HEK293 (cell line): ENCODE measurements at regions not wholly inside any gene's neighbourhood (a gene's known extent, or its start where the extent isn't known, plus 50 kb on each side); places are given as distances from the start of the nearest gene placed in this dataset.

Experiments
- CTCF ChIA-PET: fragments of 350-600 bp; formaldehyde crosslinking; extraction: SDS; loops from one replicate; lab custom pipeline; 2021; ENCODE audit warnings: antibody characterized with exemption; lab: Yijun Ruan, JAX
- POLR2A ChIA-PET: fragments of 300-600 bp; formaldehyde crosslinking; extraction: SDS; loops from one replicate; lab custom pipeline; 2020; ENCODE audit warnings: antibody characterized with exemption, inconsistent platforms; lab: Yijun Ruan, JAX
- H3K27ac ChIP-seq: fragments of 200-500 bp; sonication (Bioruptor generic); 2 replicates; pipeline ENCODE4 v1.5.1; 2014; ENCODE audit warnings: low read depth, low read length, control low read depth, inconsistent platforms; ENCODE audit errors: extremely low read depth
- H3K36me3 ChIP-seq, 2 experiments: fragments of 200-500 bp in 1 of 2; sonication (Bioruptor generic) in 1 of 2; 1 replicate in 1 of 2; 2 replicates in 1 of 2; pipeline ENCODE4 v1.5.1; 2014 to 2017; ENCODE audit warnings: inconsistent platforms in 2 of 2, low read length in 2 of 2; ENCODE audit not compliant: control insufficient read depth in 2 of 2, insufficient read depth in 1 of 2
- H3K4me1 ChIP-seq: fragments of 200-500 bp; sonication (Bioruptor generic); 2 replicates; pipeline ENCODE4 v1.5.1; 2014; ENCODE audit warnings: mild to moderate bottlenecking, low read length, inconsistent platforms; ENCODE audit not compliant: control insufficient read depth, insufficient read depth
- H3K4me3 ChIP-seq: 2 replicates; pipeline ENCODE4 v1.5.1; 2011; ENCODE audit warnings: low read depth, mild to moderate bottlenecking, control low read depth, low read length, moderate library complexity
- H3K9me3 ChIP-seq: fragments of 200-500 bp; sonication (Bioruptor generic); 2 replicates; pipeline ENCODE4 v1.5.1; 2014; ENCODE audit warnings: low read depth, low read length, inconsistent platforms; ENCODE audit not compliant: control insufficient read depth, insufficient read depth
- GFI1B ChIP-seq: fragments of 450-650 bp; formaldehyde crosslinking; IDR thresholded peaks from 2 replicates; pipeline ENCODE4 v1.5.1; 2016; ENCODE audit warnings: missing biosample characterization, missing genetic modification characterization
- GLI4 ChIP-seq: fragments of 450-650 bp; formaldehyde crosslinking; IDR thresholded peaks from 2 replicates; pipeline ENCODE4 v1.5.1; 2016; ENCODE audit warnings: missing biosample characterization, missing genetic modification characterization
- HOXC10 ChIP-seq: sonication (generic); formaldehyde crosslinking; IDR thresholded peaks from 2 replicates; pipeline ENCODE4 v1.8.1; 2023; ENCODE audit warnings: mild to moderate bottlenecking, missing genetic modification reagents
- KLF10 ChIP-seq: fragments of 450-650 bp; IDR thresholded peaks from 2 replicates; pipeline ENCODE4 v1.5.1; 2018; ENCODE audit warnings: missing biosample characterization, mild to moderate bottlenecking, missing genetic modification characterization
- PBX3 ChIP-seq: sonication (generic); formaldehyde crosslinking; IDR thresholded peaks from 2 replicates; pipeline ENCODE4 v1.8.1; 2022; ENCODE audit warnings: mild to moderate bottlenecking, moderate library complexity, missing genetic modification reagents
- SALL2 ChIP-seq: fragments of 450-650 bp; formaldehyde crosslinking; IDR thresholded peaks from 2 replicates; pipeline ENCODE4 v1.5.0; 2017; ENCODE audit warnings: missing biosample characterization, mild to moderate bottlenecking, missing genetic modification characterization, borderline replicate concordance
- SCRT2 ChIP-seq: fragments of 450-650 bp; formaldehyde crosslinking; IDR thresholded peaks from 2 replicates; pipeline ENCODE4 v1.5.1; 2016; ENCODE audit warnings: missing biosample characterization, missing genetic modification characterization
- TRIM28 ChIP-seq: IDR thresholded peaks from 2 replicates; pipeline ENCODE4 v1.6.1; 2011; ENCODE audit warnings: low read length, control low read depth, borderline replicate concordance
- ZFP3 ChIP-seq: fragments of 450-650 bp; formaldehyde crosslinking; IDR thresholded peaks from 2 replicates; pipeline ENCODE4 v1.5.1; 2016; ENCODE audit warnings: low read depth, missing biosample characterization, missing genetic modification characterization
- ZFP69B ChIP-seq: fragments of 450-650 bp; formaldehyde crosslinking; IDR thresholded peaks from 2 replicates; pipeline ENCODE4 v1.5.1; 2016; ENCODE audit warnings: missing biosample characterization, missing genetic modification characterization
- ZIC2 ChIP-seq: fragments of 450-650 bp; formaldehyde crosslinking; IDR thresholded peaks from 2 replicates; pipeline ENCODE4 v1.5.1; 2016; ENCODE audit warnings: missing biosample characterization, missing genetic modification characterization
- ZNF133 ChIP-seq: fragments of 450-650 bp; formaldehyde crosslinking; IDR thresholded peaks from 2 replicates; pipeline ENCODE4 v1.5.1; 2016; ENCODE audit warnings: missing biosample characterization, missing genetic modification characterization
- ZNF26 ChIP-seq: fragments of 450-650 bp; formaldehyde crosslinking; IDR thresholded peaks from 2 replicates; pipeline ENCODE4 v1.5.1; 2016; ENCODE audit warnings: missing biosample characterization, missing genetic modification characterization
- ZNF292 ChIP-seq: fragments of 450-650 bp; formaldehyde crosslinking; IDR thresholded peaks from 2 replicates; pipeline ENCODE4 v1.5.1; 2016; ENCODE audit warnings: low read depth, missing biosample characterization, missing genetic modification characterization, borderline replicate concordance
- ZNF433 ChIP-seq: fragments of 450-650 bp; formaldehyde crosslinking; IDR thresholded peaks from 2 replicates; pipeline ENCODE4 v1.5.1; 2016; ENCODE audit warnings: missing biosample characterization, missing genetic modification characterization, low read depth
- ZNF48 ChIP-seq: fragments of 450-650 bp; formaldehyde crosslinking; IDR thresholded peaks from 2 replicates; pipeline ENCODE4 v1.5.1; 2016; ENCODE audit warnings: missing biosample characterization, missing genetic modification characterization
- ZNF521 ChIP-seq: fragments of 450-650 bp; formaldehyde crosslinking; IDR thresholded peaks from 2 replicates; pipeline ENCODE4 v1.5.1; 2017; ENCODE audit warnings: missing biosample characterization, mild to moderate bottlenecking, missing genetic modification characterization
- ZNF544 ChIP-seq: fragments of 450-650 bp; formaldehyde crosslinking; IDR thresholded peaks from 2 replicates; pipeline ENCODE4 v1.5.0; 2017; ENCODE audit warnings: missing biosample characterization, missing genetic modification characterization
- ZNF624 ChIP-seq: fragments of 450-650 bp; formaldehyde crosslinking; IDR thresholded peaks from 2 replicates; pipeline ENCODE4 v1.5.1; 2017; ENCODE audit warnings: missing biosample characterization, missing genetic modification characterization
- ZNF660 ChIP-seq: fragments of 450-650 bp; IDR thresholded peaks from 2 replicates; pipeline ENCODE4 v1.5.1; 2018; ENCODE audit warnings: missing biosample characterization, mild to moderate bottlenecking, missing genetic modification characterization
- ZNF747 ChIP-seq: fragments of 450-650 bp; formaldehyde crosslinking; IDR thresholded peaks from 2 replicates; pipeline ENCODE4 v1.5.1; 2016; ENCODE audit warnings: missing biosample characterization, missing genetic modification characterization
- ZNF776 ChIP-seq: fragments of 450-650 bp; formaldehyde crosslinking; IDR thresholded peaks from 2 replicates; pipeline ENCODE4 v1.5.0; 2017; ENCODE audit warnings: missing biosample characterization, missing genetic modification characterization, borderline replicate concordance
- ZNF791 ChIP-seq: fragments of 450-650 bp; formaldehyde crosslinking; IDR thresholded peaks from 2 replicates; pipeline ENCODE4 v1.5.1; 2016; ENCODE audit warnings: missing biosample characterization, missing genetic modification characterization
- ZNF843 ChIP-seq: fragments of 450-650 bp; formaldehyde crosslinking; IDR thresholded peaks from 2 replicates; pipeline ENCODE4 v1.5.1; 2016; ENCODE audit warnings: missing biosample characterization, missing genetic modification characterization
- ZSCAN5A ChIP-seq: fragments of 450-650 bp; formaldehyde crosslinking; IDR thresholded peaks from 2 replicates; pipeline ENCODE4 v1.5.1; 2016; ENCODE audit warnings: missing biosample characterization, missing genetic modification characterization

GRCh38 chr3:107892955-107893624 is 197.7 kb downstream of the CD47 start:
- no peaks in the 10 kb centered on the region for H3K36me3 ChIP-seq
- 0 out of 2 replicates have a peak, but pooled peaks cover 3% of the 10 kb centered on the region for H3K4me1 ChIP-seq
- CTCF ChIA-PET, result interaction anchor here (0.7 kb wide), 1 partner anchor 619 kb away, joined by 3 read pairs; no protein-coding TSS in a partner anchor
- H3K9me3 ChIP-seq, result no peaks in the 10 kb centered on the region
- TF ChIP-seq ZNF521 (tag by site-specific recombination) (no peak), ZNF433 (tag by site-specific recombination) (no peak), GFI1B (tag by site-specific recombination) (no peak), ZIC2 (tag by site-specific recombination) (0 out of 2 replicates have a peak, but pooled peaks have one; percentile 21)
- H3K27ac ChIP-seq, result no peak overlapping the region
- H3K4me3 ChIP-seq, result no peak overlapping the region
- POLR2A ChIA-PET, result no interaction called here

GRCh38 chr3:107884719-107885460 is 205.9 kb downstream of the CD47 start:
- ChIA-PET CTCF (interaction anchor here (0.7 to 2.0 kb wide), 7 partner anchors 9 to 728 kb away, joined by 3 to 11 read pairs (median 4); no protein-coding TSS in a partner anchor), POLR2A (no interaction called here)
- no peak overlapping the region for H3K4me3 ChIP-seq
- no peak for TF ChIP-seq SCRT2 (tag by site-specific recombination)
- no peak for TF ChIP-seq ZNF48 (tag by site-specific recombination)
- TF ChIP-seq ZNF776 (tag by site-specific recombination), result no peak
- no peaks in the 10 kb centered on the region for H3K4me1 ChIP-seq
- H3K9me3 ChIP-seq, result no peaks in the 10 kb centered on the region
- H3K36me3 ChIP-seq, result no peaks in the 10 kb centered on the region
- H3K27ac ChIP-seq, result no peak overlapping the region

GRCh38 chr3:107884028-107884427 is 206.8 kb downstream of the CD47 start:
- CTCF ChIA-PET, result interaction anchor here (0.6 to 2.0 kb wide), 5 partner anchors 9 to 199 kb away, joined by 3 to 11 read pairs (median 5); no protein-coding TSS in a partner anchor
- no peaks in the 10 kb centered on the region for H3K4me1 ChIP-seq
- H3K9me3 ChIP-seq, result no peaks in the 10 kb centered on the region
- no peak overlapping the region for H3K27ac ChIP-seq
- no peaks in the 10 kb centered on the region for H3K36me3 ChIP-seq
- POLR2A ChIA-PET, result no interaction called here
- H3K4me3 ChIP-seq, result no peak overlapping the region
- TF ChIP-seq ZFP69B (tag by site-specific recombination) (no peak), SALL2 (tag by site-specific recombination) (no peak), ZNF26 (tag by site-specific recombination) (no peak), ZNF747 (tag by site-specific recombination) (no peak), KLF10 (tag by site-specific recombination) (no peak), ZNF791 (tag by site-specific recombination) (no peak), ZNF624 (tag by site-specific recombination) (no peak), ZNF660 (tag by site-specific recombination) (no peak), ZNF544 (tag by site-specific recombination) (no peak), GLI4 (tag by site-specific recombination) (no peak), ZNF843 (tag by site-specific recombination) (no peak), ZNF133 (tag by site-specific recombination) (no peak), PBX3 (CRISPR knock-in tag) (no peak), ZSCAN5A (tag by site-specific recombination) (no peak), ZFP3 (tag by site-specific recombination) (no peak), ZNF292 (tag by site-specific recombination) (no peak), HOXC10 (CRISPR knock-in tag) (no peak), TRIM28 (no peak)
